ENCODE measurements at regions not wholly inside any gene's neighbourhood (a gene's known extent, or its start where the extent isn't known, plus 50 kb on each side); places are given as distances from the start of the nearest gene placed in this dataset.

DNA sequence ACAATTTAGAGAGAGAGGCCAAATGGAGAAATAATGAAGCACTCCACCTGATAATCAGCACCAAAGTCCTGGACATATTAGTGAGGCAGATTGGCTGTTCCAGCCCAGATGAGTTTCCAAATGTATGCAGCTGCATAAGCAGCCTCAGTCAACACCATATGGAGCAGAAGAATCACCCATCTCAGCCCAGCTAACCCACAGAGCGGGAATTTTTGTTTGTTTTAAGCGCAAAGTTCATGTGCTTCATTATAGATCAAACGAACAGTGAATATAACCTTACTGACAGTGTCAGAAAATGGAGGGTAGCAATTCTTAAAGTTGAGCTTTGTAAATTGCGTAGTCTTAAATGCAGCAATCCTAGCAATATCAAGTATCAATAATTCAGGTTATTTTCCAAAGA is 234.0 kb upstream of the CEP162 start:
- WGBS, 2 donors = 89 to 95% methylated on average over 4 of the region's 4 CpGs

DNA sequence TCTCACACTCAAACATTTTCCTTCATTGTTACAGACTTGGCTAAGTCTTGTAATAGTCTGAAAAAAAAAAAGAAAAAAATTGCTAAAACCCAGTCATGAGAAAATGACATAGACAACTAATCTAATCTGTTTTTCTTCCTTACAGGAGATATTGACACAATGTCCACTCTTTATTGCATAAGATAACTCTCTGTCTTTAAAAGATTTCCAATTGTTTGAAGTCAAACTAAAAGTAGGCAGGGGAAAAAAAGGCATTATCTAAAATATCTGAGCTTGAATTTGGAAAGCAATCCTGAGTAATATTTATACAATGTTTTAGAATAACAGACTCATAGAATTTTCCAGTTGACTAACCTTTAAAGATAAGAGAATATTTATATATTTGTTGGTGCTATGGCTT is 233.0 kb upstream of the CEP162 start:
- no peak overlapping the region for H3K4me3 ChIP-seq (ENCODE audit: low read depth, poor library complexity, severe bottlenecking)
- no peak for TF ChIP-seq POLR2A (IDR thresholded peaks at IDR 0.05)
- TF ChIP-seq, protein P1, sequence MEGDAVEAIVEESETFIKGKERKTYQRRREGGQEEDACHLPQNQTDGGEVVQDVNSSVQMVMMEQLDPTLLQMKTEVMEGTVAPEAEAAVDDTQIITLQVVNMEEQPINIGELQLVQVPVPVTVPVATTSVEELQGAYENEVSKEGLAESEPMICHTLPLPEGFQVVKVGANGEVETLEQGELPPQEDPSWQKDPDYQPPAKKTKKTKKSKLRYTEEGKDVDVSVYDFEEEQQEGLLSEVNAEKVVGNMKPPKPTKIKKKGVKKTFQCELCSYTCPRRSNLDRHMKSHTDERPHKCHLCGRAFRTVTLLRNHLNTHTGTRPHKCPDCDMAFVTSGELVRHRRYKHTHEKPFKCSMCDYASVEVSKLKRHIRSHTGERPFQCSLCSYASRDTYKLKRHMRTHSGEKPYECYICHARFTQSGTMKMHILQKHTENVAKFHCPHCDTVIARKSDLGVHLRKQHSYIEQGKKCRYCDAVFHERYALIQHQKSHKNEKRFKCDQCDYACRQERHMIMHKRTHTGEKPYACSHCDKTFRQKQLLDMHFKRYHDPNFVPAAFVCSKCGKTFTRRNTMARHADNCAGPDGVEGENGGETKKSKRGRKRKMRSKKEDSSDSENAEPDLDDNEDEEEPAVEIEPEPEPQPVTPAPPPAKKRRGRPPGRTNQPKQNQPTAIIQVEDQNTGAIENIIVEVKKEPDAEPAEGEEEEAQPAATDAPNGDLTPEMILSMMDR (IDR thresholded peaks at IDR 0.05) = no peak
- intact Hi-C loops (cut with DNase I; ENCODE audit: low total_unique reads) = no loop called here
- DNase-seq (ENCODE audit: low spot score in 2 of 2) = no peak

More for the DNA sequence above, 234.0 kb upstream of the CEP162 start:
- intact Hi-C loops (cut with DNase I; ENCODE audit: low total_unique reads) = no loop called here
- no peak overlapping the region for H3K4me3 ChIP-seq (ENCODE audit: low read depth, poor library complexity, severe bottlenecking)
- TF ChIP-seq, protein P1 (IDR thresholded peaks at IDR 0.05) = no peak
- no peak for TF ChIP-seq POLR2A (IDR thresholded peaks at IDR 0.05)
- DNase-seq (ENCODE audit: low spot score in 2 of 2) = no peak

DNA sequence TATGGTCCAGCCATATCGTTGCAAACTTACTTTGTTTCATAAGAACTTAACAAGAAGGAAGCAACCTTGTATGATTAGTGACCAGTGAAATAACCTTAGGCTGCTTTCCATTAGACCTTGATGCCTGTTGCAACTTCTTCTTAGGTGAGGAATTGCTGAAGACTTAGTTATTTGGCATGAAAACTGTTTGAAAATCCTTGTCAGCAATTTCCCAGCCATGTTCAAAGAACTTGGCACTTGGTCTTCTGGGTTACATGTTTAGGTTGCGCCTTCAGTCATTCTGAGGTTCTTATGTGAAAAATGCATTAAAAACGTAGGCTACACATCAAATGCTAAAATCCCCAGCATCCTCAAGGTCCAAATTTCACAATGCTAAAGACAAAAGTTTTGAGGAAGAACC is 232.0 kb upstream of the CEP162 start:
- intact Hi-C loops (cut with DNase I; ENCODE audit: low total_unique reads) = no loop called here
- TF ChIP-seq, protein P1 (IDR thresholded peaks at IDR 0.05) = no peak
- TF ChIP-seq POLR2A (IDR thresholded peaks at IDR 0.05) = no peak
- 72 to 74% methylated on average over 3 of the region's 3 CpGs for WGBS, 2 donors
- H3K4me3 ChIP-seq (ENCODE audit: low read depth, poor library complexity, severe bottlenecking) = no peak overlapping the region
- no peak for DNase-seq (ENCODE audit: low spot score in 2 of 2)

DNA sequence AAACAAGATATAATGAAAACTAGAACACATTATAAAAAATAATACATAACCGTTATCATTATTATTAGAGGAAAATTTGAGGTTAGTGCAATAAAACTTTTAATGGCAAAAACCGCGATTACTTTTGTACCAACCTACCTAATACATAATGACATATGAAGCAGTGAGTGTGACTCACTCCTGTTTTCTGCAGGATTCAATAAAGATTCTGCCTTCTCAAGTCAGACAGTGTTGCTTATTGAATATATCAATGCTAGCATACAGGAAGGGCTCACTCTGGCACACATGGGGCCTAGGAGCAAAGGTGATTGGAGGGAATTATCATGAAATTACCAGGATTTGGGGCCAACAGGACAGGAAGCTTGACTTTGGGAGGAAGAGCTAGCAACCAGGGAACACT is 230.8 kb upstream of the CEP162 start:
- intact Hi-C loops (cut with DNase I; ENCODE audit: low total_unique reads) = no loop called here
- no peak for DNase-seq (ENCODE audit: low spot score in 2 of 2)
- no peak overlapping the region for H3K4me3 ChIP-seq (ENCODE audit: low read depth, poor library complexity, severe bottlenecking)
- TF ChIP-seq POLR2A (IDR thresholded peaks at IDR 0.05) = no peak
- TF ChIP-seq, protein P1 (IDR thresholded peaks at IDR 0.05) = no peak
- WGBS, 2 donors = 91 to 94% methylated on average over 3 of the region's 3 CpGs

DNA sequence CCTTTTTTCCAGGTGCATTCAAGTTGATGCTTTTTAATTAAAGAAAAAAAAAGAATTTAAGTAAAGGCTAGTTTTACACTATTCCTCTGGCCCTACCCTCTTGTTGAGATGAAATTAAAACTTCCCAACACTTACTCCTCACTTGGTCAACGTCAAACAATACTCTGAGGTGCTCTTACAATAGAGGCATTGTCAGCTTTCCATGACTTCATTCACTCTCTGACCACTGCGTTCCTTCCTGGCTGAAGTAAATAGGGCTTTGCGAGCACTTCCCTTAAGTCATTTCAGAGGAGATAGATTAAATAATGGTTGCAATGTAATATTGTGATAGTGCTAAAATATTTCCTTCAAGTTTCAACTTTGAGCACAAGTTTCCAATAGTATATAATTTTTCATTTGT is 229.8 kb upstream of the CEP162 start:
- no peak overlapping the region for H3K4me3 ChIP-seq (ENCODE audit: low read depth, poor library complexity, severe bottlenecking)
- intact Hi-C loops (cut with DNase I; ENCODE audit: low total_unique reads) = no loop called here
- no peak for DNase-seq (ENCODE audit: low spot score in 2 of 2)
- TF ChIP-seq, protein P1 (IDR thresholded peaks at IDR 0.05) = no peak
- no peak for TF ChIP-seq POLR2A (IDR thresholded peaks at IDR 0.05)
- WGBS, 2 donors = 57 to 61% methylated on average over 3 of the region's 3 CpGs

DNA sequence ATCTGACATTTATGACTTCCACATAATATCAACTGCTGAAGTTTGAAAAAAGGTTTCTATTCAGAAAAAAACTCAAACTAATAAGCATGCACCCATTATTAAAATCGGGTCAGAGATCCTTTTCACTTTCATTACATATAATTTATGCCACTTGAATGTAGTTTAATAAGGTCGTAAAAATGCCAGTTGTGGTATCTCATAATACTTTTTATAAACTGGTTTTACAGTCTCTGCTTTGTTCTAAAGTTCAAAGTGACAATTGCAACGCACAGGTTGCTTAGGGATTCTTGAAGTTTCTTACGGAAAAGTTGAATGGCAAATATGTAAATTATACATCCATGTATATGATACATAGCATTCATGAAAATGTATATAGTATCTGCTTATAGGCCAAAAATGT is 229.4 kb upstream of the CEP162 start:
- no peak for DNase-seq (ENCODE audit: low spot score in 2 of 2)
- intact Hi-C loops (cut with DNase I; ENCODE audit: low total_unique reads) = no loop called here
- TF ChIP-seq, protein P1 (IDR thresholded peaks at IDR 0.05) = no peak
- TF ChIP-seq POLR2A (IDR thresholded peaks at IDR 0.05) = no peak

More for the DNA sequence above, 229.4 kb upstream of the CEP162 start:
- 71 to 77% methylated on average over 4 of the region's 4 CpGs for WGBS, 2 donors
- no peak overlapping the region for H3K4me3 ChIP-seq (ENCODE audit: low read depth, poor library complexity, severe bottlenecking)
